OCI-LY3 (cell line): ENCODE measurements at regions not wholly inside any gene's neighbourhood (a gene's known extent, or its start where the extent isn't known, plus 50 kb on each side); places are given as distances from the start of the nearest gene placed in this dataset.

Experiments
- H2AFZ ChIP-seq: fragments of 200-600, 300-600 bp; shearing (Covaris generic); 2 replicates; pipeline ENCODE4 v1.6.0; 2014; ENCODE audit warnings: antibody characterized with exemption, low read depth, low read length
- H3K27ac ChIP-seq: fragments of 200-600, 300-600 bp; sonication (generic); 2 replicates; pipeline ENCODE4 v1.5.1; 2014; ENCODE audit warnings: mild to moderate bottlenecking, low read length, moderate library complexity, mixed read lengths
- H3K27me3 ChIP-seq: fragments of 200-600, 300-600 bp; sonication (generic); 2 replicates; pipeline ENCODE4 v1.6.1; 2014; ENCODE audit warnings: low read depth, low read length, mixed read lengths
- H3K36me3 ChIP-seq: fragments of 200-600, 300-600 bp; sonication (generic); replicated peaks from 2 replicates; pipeline ENCODE3; 2014; ENCODE audit warnings: low read depth, low read length, mixed read lengths
- H3K4me1 ChIP-seq: fragments of 300-600, 200-600 bp; sonication (generic); 2 replicates; pipeline ENCODE4 v1.6.1; 2014; ENCODE audit warnings: low read length, mixed read lengths
- H3K4me2 ChIP-seq: fragments of 200-600, 300-600 bp; sonication (generic); 2 replicates; pipeline ENCODE4 v1.6.1; 2014; ENCODE audit warnings: low read length, mixed read lengths
- H3K4me3 ChIP-seq: fragments of 300-600, 200-600 bp; sonication (generic); 2 replicates; pipeline ENCODE4 v1.5.1; 2014; ENCODE audit warnings: antibody characterized with exemption, mild to moderate bottlenecking, low read length, moderate library complexity
- H3K79me2 ChIP-seq: fragments of 300-600, 200-600 bp; shearing (Covaris generic); 2 replicates; pipeline ENCODE4 v1.6.1; 2014; ENCODE audit warnings: mild to moderate bottlenecking, low read length, mixed read lengths
- H3K9ac ChIP-seq: fragments of 300-600, 200-600 bp; shearing (Covaris generic); 2 replicates; pipeline ENCODE4 v1.6.0; 2014; ENCODE audit warnings: mild to moderate bottlenecking, low read length, moderate library complexity
- H3K9me3 ChIP-seq: fragments of 200-600, 300-600 bp; shearing (Covaris generic); 2 replicates; pipeline ENCODE4 v1.6.1; 2014; ENCODE audit warnings: low read length, mixed read lengths; ENCODE audit not compliant: insufficient read depth
- H4K20me1 ChIP-seq: fragments of 200-600, 300-600 bp; sonication (generic); 2 replicates; pipeline ENCODE4 v1.6.1; 2016; ENCODE audit warnings: low read length, mixed read lengths; ENCODE audit not compliant: insufficient read depth
- CTCF ChIP-seq: fragments of 200-600, 300-600 bp; sonication (generic); IDR thresholded peaks from 2 replicates; pipeline ENCODE4 v1.5.1; 2014; ENCODE audit warnings: antibody characterized with exemption, low read length, low read depth
- EZH2phosphoT487 ChIP-seq: fragments of 200-600 bp; shearing (Covaris generic); IDR thresholded peaks from 2 replicates; pipeline ENCODE4 v1.6.1; 2018; ENCODE audit warnings: antibody characterized with exemption, mixed run types, low read depth

- Histone ChIP-seq H3K9ac (no peak overlapping the region), H3K4me2 (no peak overlapping the region), H3K4me3 (no peak overlapping the region), H3K36me3 (no peaks in the 10 kb centered on the region), H2AFZ (no peak overlapping the region), H3K27ac (no peak overlapping the region), H3K4me1 (no peaks in the 10 kb centered on the region), H3K79me2 (no peaks in the 10 kb centered on the region), H3K9me3 (no peaks in the 10 kb centered on the region), H3K27me3 (no peaks in the 10 kb centered on the region), H4K20me1 (no peaks in the 10 kb centered on the region)
- no peak for TF ChIP-seq CTCF
- TF ChIP-seq EZH2phosphoT487: no peak
These were observed 193.1 kb downstream of the DLL1 start for GRCh38 chr6:170097505-170098427.

GRCh38 chr6:170096803-170097504 lies 193.9 kb downstream of the DLL1 start:
- no peak for TF ChIP-seq CTCF
- TF ChIP-seq EZH2phosphoT487: no peak
- Histone ChIP-seq H3K27ac (no peak overlapping the region), H3K9me3 (no peaks in the 10 kb centered on the region)

GRCh38 chr6:170096191-170096802 lies 194.6 kb downstream of the DLL1 start:
- TF ChIP-seq EZH2phosphoT487 (no peak), CTCF (no peak)
- Histone ChIP-seq H3K36me3 (no peaks in the 10 kb centered on the region), H3K4me1 (no peaks in the 10 kb centered on the region), H2AFZ (no peak overlapping the region), H3K79me2 (no peaks in the 10 kb centered on the region), H3K27ac (no peak overlapping the region), H3K4me3 (no peak overlapping the region), H3K27me3 (no peaks in the 10 kb centered on the region), H3K9ac (no peak overlapping the region), H4K20me1 (no peaks in the 10 kb centered on the region), H3K9me3 (no peaks in the 10 kb centered on the region), H3K4me2 (no peak overlapping the region)

More at GRCh38 chr6:170096803-170097504, 193.9 kb downstream of the DLL1 start:
- H3K4me3 ChIP-seq: no peak overlapping the region
- no peaks in the 10 kb centered on the region for H3K36me3 ChIP-seq
- no peaks in the 10 kb centered on the region for H3K4me1 ChIP-seq
- H3K4me2 ChIP-seq: no peak overlapping the region
- no peaks in the 10 kb centered on the region for H4K20me1 ChIP-seq
- H3K79me2 ChIP-seq: no peaks in the 10 kb centered on the region
- H2AFZ ChIP-seq: no peak overlapping the region
- no peak overlapping the region for H3K9ac ChIP-seq
- no peaks in the 10 kb centered on the region for H3K27me3 ChIP-seq
